Osteoblast (primary cell): ENCODE measurements at regions not wholly inside any gene's neighbourhood (a gene's known extent, or its start where the extent isn't known, plus 50 kb on each side); places are given as distances from the start of the nearest gene placed in this dataset.
A peak's percentile ranks its signal among the peaks of the same experiment; 100 is the strongest.

Experiments
- DNase-seq: peaks from one replicate; pipeline ENCODE4 v3.0.0; 2011; ENCODE audit warnings: low spot score, mixed read lengths; ENCODE audit not compliant: insufficient read length; ENCODE audit errors: missing footprints
- H2AFZ ChIP-seq: 2 replicates; pipeline ENCODE4 v1.6.0; 2011; ENCODE audit warnings: mild to moderate bottlenecking, low read length
- H3K27ac ChIP-seq: 2 replicates; pipeline ENCODE4 v1.5.1; 2011; ENCODE audit warnings: mild to moderate bottlenecking, low read depth, low read length, moderate library complexity
- H3K27me3 ChIP-seq: 2 replicates; pipeline ENCODE4 v1.6.0; 2012; ENCODE audit warnings: mild to moderate bottlenecking, control low read depth, inconsistent platforms, low read length, moderate library complexity; ENCODE audit not compliant: insufficient read depth
- H3K36me3 ChIP-seq: 2 replicates; pipeline ENCODE4 v1.5.1; 2011; ENCODE audit warnings: mild to moderate bottlenecking, low read length, control low read depth, moderate library complexity; ENCODE audit not compliant: insufficient read depth
- H3K4me1 ChIP-seq: 2 replicates; pipeline ENCODE4 v1.5.1; 2011; ENCODE audit warnings: mild to moderate bottlenecking, low read length, control low read depth, moderate library complexity; ENCODE audit not compliant: insufficient read depth
- H3K4me2 ChIP-seq: 2 replicates; pipeline ENCODE4 v1.6.0; 2011; ENCODE audit warnings: mild to moderate bottlenecking, low read length; ENCODE audit not compliant: insufficient read depth
- H3K4me3 ChIP-seq: fragments of 200-600 bp; sonication (generic); 3 replicates; pipeline ENCODE4 v1.5.1; 2012; ENCODE audit warnings: mild to moderate bottlenecking, low read length, inconsistent platforms; ENCODE audit not compliant: insufficient read depth
- H3K79me2 ChIP-seq: 2 replicates; pipeline ENCODE4 v1.6.0; 2012; ENCODE audit warnings: mild to moderate bottlenecking, low read length, control low read depth, inconsistent platforms; ENCODE audit not compliant: insufficient read depth
- H3K9me3 ChIP-seq: 2 replicates; pipeline ENCODE4 v1.5.1; 2011; ENCODE audit warnings: low read depth, low read length, control low read depth
- H4K20me1 ChIP-seq: 2 replicates; pipeline ENCODE4 v1.6.0; 2012; ENCODE audit warnings: mild to moderate bottlenecking, low read length, control low read depth; ENCODE audit not compliant: insufficient read depth
- CTCF ChIP-seq: IDR thresholded peaks from 2 replicates; pipeline ENCODE4 v1.5.1; 2011; ENCODE audit warnings: mild to moderate bottlenecking, low read depth, low read length, moderate library complexity; ENCODE audit errors: extremely low read depth

DNA sequence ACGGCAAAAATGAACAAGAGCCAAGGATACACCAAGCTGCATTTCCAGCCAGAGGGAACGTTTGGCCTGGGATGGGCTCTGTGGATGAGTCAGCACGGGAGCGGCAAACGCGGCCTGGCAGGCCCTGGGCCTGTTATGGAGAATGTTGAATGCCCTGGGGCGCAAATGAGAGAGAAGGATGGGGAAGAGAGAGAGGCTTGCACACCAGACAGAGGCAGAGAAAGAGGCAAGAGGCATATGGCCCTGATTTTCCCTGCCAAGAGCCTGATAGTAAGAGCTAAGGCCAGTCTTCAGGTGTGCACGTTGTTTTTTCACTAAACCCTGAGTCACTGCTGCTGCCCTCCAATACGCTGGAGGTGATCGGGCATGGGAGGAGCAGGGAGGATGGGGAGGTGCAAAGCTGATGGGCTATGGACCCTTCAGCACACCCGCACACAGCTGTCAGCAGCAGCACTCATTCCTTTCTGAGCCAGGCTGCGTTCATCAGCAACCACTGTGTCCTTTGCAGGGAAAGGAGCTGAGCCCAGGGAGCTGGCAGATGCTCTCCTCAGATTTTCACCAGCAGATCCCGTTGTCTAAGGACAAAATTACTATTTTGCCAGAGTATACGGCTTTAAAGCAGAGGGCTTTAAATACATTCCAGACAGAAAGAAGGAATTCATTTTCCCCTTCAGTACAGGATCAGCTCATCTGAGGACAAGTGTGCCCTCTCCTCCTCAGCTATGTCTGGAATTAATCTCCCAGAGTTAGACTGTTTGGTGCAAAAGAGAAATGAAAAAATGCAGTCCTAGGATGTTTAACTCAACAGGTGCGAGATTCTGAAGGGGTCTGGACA lies 61.7 kb upstream of the SLC22A23 start:
- no peaks in the 10 kb centered on the region for H3K27me3 ChIP-seq
- H3K27ac ChIP-seq, result peak overlapping the region; percentile 84
- H3K36me3 ChIP-seq, result no peaks in the 10 kb centered on the region
- no peak overlapping the region for H3K4me3 ChIP-seq
- H2AFZ ChIP-seq, result peak overlapping the region; percentile 64
- no peaks in the 10 kb centered on the region for H3K9me3 ChIP-seq
- peaks cover 58% of the 10 kb centered on the region for H3K4me1 ChIP-seq
- H3K4me2 ChIP-seq, result peak overlapping the region; percentile 38
- no peaks in the 10 kb centered on the region for H3K79me2 ChIP-seq
- no peak for TF ChIP-seq CTCF
- H4K20me1 ChIP-seq, result no peaks in the 10 kb centered on the region
- peak; percentile 84 for DNase-seq

- Histone ChIP-seq H3K27me3 (no peaks in the 10 kb centered on the region), H3K79me2 (no peaks in the 10 kb centered on the region), H3K36me3 (no peaks in the 10 kb centered on the region), H4K20me1 (no peaks in the 10 kb centered on the region), H3K9me3 (no peaks in the 10 kb centered on the region), H3K4me3 (no peak overlapping the region), H3K27ac (peak overlapping the region; percentile 84), H2AFZ (no peak overlapping the region), H3K4me1 (peaks cover 46% of the 10 kb centered on the region), H3K4me2 (peak overlapping the region; percentile 38)
- DNase-seq, result peak; percentile 91
- TF ChIP-seq CTCF, result no peak
These were observed 60.5 kb upstream of the SLC22A23 start for GRCh38 chr6:3517350-3517749.

GRCh38 chr6:3516092-3516491 lies 59.2 kb upstream of the SLC22A23 start:
- H3K9me3 ChIP-seq, result no peaks in the 10 kb centered on the region
- no peak overlapping the region for H3K4me2 ChIP-seq
- no peak for TF ChIP-seq CTCF
- H3K27me3 ChIP-seq, result no peaks in the 10 kb centered on the region
- H3K4me3 ChIP-seq, result no peak overlapping the region
- no peak for DNase-seq
- no peaks in the 10 kb centered on the region for H4K20me1 ChIP-seq
- no peaks in the 10 kb centered on the region for H3K79me2 ChIP-seq
- no peak overlapping the region for H3K27ac ChIP-seq
- no peaks in the 10 kb centered on the region for H3K36me3 ChIP-seq
- H2AFZ ChIP-seq, result no peak overlapping the region
- peaks cover 33% of the 10 kb centered on the region for H3K4me1 ChIP-seq

DNA sequence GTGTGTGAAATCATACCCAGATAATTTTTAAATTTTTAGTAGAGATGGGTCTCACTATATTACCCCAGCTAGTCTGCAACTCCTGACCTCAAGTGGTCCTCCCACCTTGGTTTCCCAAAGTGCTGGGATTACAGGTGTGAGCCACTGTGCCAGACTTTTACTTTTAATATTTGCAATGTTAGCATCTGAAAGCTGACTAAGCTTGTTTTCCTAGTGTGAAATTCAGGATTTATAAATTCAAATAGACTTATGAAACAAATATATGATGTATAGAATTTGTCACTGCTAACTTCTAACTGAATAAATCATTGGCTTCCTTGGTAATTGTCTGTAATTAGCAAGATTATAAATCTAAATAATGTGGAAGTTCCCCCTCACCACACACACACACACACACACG lies 58.8 kb upstream of the SLC22A23 start:
- no peak overlapping the region for H3K4me3 ChIP-seq
- no peak for TF ChIP-seq CTCF
- no peak overlapping the region for H3K27ac ChIP-seq
- no peaks in the 10 kb centered on the region for H4K20me1 ChIP-seq
- no peak for DNase-seq
- no peaks in the 10 kb centered on the region for H3K79me2 ChIP-seq
- no peak overlapping the region for H2AFZ ChIP-seq
- H3K27me3 ChIP-seq, result no peaks in the 10 kb centered on the region
- peaks cover 29% of the 10 kb centered on the region for H3K4me1 ChIP-seq
- H3K4me2 ChIP-seq, result no peak overlapping the region
- no peaks in the 10 kb centered on the region for H3K36me3 ChIP-seq
- H3K9me3 ChIP-seq, result no peaks in the 10 kb centered on the region
